CD4-positive, alpha-beta T cell treated with Interleukin-15 for 4 hours (primary cell): ENCODE measurements at regions not wholly inside any gene's neighbourhood (a gene's known extent, or its start where the extent isn't known, plus 50 kb on each side); places are given as distances from the start of the nearest gene placed in this dataset.
"Not testable (repeated sequence)": the region's sequence is repeated elsewhere in the genome, so short reads cannot be mapped to it uniquely, and the experiment has no call there.

Experiments used
- DNase-seq: peaks from one replicate; pipeline ENCODE4 v3.0.0-alpha.2; 2020; ENCODE audit warnings: low spot score

DNA sequence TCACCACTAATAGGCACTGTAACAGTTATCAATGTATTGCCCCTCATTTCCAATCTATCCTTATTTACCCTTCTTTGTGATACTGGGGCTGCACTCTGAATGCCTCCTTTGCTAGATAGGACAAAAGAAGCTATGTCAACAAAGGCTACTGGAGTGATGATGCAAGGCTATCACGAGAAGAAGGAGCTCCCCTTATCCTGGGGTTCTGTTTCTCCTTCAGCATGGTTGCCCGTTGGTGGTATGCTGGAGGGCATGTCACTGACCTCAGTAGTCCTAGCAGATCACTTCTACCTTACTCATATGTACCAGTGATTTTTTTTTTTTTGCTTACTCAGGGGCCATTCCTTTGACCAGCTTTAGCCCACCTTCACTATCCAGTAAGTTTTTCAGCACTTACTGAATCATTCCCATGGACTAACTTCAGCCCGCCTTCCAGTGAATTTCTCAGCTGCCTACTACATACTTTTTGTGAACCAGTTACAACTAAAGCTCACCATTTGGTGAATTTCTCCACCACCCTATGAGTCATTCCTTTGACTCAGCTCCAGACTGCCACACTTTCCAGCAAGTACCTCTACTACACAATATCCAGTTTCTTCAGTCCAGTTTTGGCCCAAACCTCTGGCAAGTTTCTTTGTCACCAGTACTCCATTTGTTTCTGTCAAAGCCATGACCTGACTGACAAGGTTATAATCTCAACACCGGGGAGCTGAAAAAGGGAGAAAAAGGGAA, 944.5 kb downstream of the KCNT2 start:
- no peak for DNase-seq

- DNase-seq: no peak
Measured at GRCh38 chr1:195656780-195657179, 951.5 kb downstream of the KCNT2 start.

DNA sequence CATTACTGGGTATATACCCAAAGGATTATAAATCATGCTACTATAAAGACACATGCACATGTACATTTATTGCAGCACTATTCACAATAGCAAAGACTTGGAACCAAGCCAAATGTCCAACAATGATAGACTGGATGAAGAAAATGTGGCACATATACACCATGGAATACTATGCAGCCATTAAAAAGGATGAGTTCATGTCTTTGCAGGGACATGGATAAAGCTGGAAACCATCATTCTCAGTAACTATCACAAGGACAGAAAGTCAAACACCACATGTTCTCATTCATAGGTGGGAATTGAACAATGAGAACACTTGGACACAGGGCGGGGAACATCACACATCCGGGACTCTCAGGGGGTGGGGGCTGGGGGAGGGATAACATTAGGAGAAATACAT, 959.4 kb downstream of the KCNT2 start:
- not testable (repeated sequence) for DNase-seq

DNA sequence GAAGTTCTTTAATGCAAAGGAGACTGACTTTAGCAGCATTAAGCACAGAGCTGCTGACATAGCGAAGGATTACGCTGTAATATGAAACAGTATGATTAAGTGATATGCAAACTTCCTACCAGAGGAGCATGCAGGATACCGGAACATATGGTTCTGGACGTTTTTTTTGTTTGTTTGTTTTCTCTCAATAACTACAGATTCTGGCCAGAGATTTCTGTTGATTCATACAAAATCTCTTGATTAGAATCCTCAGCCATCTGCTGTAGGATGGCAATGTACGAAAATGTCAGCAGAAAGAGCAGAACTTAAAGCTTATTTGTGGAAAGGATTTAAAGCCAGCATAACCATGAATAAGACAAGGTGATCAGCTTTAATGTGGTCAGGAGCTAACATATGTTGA, 970.7 kb downstream of the KCNT2 start:
- DNase-seq: no peak

- no peak for DNase-seq
Measured at GRCh38 chr1:195618287-195618686, 990.0 kb downstream of the KCNT2 start.

- no peak for DNase-seq
Measured at GRCh38 chr1:195617106-195617505, 991.1 kb downstream of the KCNT2 start.

GRCh38 chr1:195608883-195609282, 999.4 kb downstream of the KCNT2 start:
- DNase-seq: no peak

DNA sequence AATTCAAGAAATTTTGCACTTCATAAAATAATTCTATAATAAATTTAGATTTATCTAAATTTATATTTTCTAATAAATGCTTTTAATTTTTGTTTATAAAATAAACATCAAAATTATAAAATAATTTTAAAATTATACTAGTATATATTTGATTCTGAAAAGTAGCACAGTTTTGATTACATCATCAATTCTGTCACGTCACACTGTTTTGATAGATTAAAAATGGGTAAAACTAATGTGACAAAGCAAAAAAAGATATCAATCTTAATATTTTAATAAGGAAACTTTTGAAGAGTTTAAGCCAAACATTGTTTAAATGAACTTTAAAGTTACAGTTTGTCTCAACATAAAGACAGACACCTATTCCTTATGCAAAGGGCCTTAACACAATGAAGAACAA, 1001.8 kb downstream of the KCNT2 start:
- no peak for DNase-seq

GRCh38 chr1:195604287-195604686, 1004.0 kb downstream of the KCNT2 start:
- no peak for DNase-seq

GRCh38 chr1:195597891-195598290, 1010.3 kb downstream of the KCNT2 start:
- DNase-seq: no peak

DNA sequence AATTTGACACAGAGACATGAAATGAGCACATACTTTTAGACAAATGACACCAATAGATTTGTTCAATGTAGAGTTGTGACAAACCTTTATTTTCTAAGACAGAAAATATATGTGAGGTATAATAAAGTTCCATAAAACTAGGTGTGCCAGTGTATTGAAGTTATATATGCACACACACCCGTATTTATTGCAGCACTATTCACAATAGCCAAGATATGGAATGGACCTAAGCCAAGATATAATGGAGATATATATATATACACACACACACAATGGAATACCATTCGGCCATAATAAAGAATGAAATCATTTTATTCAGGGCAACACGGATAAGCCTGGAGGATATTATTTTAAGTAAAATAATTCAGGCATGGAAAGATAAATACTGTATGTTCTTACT, 1013.5 kb downstream of the KCNT2 start:
- DNase-seq: no peak

DNA sequence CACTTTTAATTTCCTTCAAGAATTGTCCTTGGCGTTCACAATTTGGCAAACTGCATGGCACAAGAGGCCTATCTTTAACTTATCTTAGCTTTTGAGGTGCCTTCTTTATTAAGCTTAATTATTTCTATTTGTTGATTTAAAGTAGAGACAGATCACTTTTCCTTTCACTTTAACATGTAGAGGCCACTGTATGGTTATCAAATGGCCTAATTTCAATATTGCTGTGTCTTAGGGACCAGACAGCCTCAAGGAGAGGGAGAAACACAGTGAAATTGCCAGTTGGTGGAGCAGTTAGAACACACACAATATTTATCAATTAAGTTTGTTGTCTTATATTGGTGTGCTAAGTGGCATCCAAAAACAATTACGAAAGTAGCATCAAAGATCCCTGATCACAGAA, 1013.9 kb downstream of the KCNT2 start:
- DNase-seq: no peak

DNA sequence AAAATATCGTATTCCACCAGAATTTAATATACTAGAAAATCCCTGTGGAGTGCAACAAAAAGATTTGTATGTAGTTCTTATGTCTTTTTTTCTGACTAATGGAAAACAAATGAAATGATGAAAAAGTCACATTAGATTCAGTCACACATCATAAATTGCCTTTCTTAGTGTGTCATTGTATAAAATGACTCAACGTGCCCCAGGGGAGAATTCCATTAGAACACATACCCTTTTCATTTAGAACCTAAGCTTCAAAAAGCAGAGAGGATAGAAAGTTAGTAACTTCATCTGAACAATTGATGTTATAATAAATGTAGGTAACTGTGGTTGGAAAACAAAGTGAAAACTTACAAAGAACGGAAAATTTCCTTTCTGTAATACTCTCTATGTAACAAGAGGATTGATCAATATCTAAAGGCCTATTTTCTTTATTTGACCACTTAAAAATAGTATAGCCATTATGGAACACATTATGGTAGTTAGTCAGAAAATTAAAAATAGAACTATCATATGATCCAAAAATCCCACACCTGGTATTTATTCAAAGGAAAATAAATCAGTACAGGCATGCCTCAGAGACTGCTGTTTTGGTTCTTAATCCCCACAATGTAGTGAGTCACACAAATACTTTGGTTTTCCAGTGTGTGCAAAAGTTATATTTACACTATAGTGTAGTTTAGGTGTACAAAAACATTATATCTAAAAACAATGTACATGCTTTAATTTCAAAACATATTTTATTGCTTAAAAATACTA, 1016.1 kb downstream of the KCNT2 start:
- no peak for DNase-seq

DNA sequence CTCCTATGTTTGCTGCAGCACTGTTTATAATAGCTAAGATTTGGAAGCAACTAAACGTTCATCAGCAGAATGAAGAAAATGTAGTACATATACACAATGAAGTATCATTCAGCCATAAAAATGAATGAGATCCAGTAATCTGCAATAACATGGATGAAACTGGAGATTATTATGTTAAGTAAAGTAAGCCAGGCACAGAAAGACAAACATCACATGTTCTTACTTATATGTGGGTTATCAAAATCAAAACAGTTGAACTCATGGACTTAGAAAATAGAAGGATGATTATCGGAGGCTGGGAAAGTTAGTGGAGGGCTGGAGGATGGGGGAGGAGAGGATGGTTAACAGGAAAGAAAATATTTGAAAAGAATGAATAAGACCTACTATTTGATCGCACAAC, 1017.6 kb downstream of the KCNT2 start:
- no peak for DNase-seq

- DNase-seq: no peak
Measured at GRCh38 chr1:195584870-195585624, 1023.2 kb downstream of the KCNT2 start.

- no peak for DNase-seq
Measured at GRCh38 chr1:195580988-195581387, 1027.3 kb downstream of the KCNT2 start.

- no peak for DNase-seq
Measured at GRCh38 chr1:195577748-195578147, 1030.5 kb downstream of the KCNT2 start.

- no peak for DNase-seq
Measured at GRCh38 chr1:195576641-195577040, 1031.6 kb downstream of the KCNT2 start.

- DNase-seq: no peak
Measured at GRCh38 chr1:195574511-195574910, 1033.7 kb downstream of the KCNT2 start.

- DNase-seq: no peak
Measured at GRCh38 chr1:195569934-195570333, 1038.3 kb downstream of the KCNT2 start.

DNA sequence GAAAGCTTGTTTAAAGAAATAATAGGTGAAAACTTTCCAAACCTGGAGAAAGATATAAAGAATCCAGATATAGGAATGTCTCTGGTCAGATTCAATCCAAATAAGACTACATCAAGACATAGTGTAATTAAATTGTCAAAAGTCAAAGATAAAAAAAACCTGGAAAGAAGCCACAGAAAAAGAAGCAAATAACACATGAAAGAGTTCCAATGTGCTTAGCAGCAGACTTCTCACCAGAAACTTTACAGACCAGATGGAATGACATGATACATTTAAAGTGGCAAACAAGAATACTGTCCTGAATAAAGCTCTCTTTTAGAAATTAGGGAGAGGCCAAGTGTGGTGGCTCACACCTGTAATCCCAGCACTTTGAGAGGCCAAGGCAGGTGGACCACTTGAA, 1039.9 kb downstream of the KCNT2 start:
- no peak for DNase-seq

- no peak for DNase-seq
Measured at GRCh38 chr1:195562074-195562473, 1046.2 kb downstream of the KCNT2 start.
